ENCODE measurements at regions not wholly inside any gene's neighbourhood (a gene's known extent, or its start where the extent isn't known, plus 50 kb on each side); places are given as distances from the start of the nearest gene placed in this dataset.
"Not testable (repeated sequence)": the region's sequence is repeated elsewhere in the genome, so short reads cannot be mapped to it uniquely, and the experiment has no call there.

DNA sequence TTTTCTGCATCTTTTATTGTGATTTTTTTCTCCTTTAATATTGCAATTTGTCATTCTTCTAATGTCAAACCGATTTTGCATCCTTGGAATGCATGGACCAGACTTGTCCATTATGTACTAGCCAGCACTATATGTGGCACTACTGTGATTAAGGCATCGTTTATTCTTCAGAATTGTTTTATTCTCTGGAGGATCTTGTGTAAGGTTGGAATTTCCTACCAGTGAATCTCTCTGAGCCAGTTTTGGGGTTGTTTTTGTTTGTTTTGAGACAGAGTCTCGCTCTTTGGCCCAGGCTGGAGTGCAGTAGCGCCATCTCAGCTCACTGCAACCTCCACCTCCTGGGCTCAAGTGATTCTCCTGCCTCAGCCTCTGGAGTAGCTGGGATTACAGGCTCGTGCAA is 58.5 kb downstream of the IGLL5 start:
- DNase-seq (ENCODE audit: low read depth) = no peak

DNA sequence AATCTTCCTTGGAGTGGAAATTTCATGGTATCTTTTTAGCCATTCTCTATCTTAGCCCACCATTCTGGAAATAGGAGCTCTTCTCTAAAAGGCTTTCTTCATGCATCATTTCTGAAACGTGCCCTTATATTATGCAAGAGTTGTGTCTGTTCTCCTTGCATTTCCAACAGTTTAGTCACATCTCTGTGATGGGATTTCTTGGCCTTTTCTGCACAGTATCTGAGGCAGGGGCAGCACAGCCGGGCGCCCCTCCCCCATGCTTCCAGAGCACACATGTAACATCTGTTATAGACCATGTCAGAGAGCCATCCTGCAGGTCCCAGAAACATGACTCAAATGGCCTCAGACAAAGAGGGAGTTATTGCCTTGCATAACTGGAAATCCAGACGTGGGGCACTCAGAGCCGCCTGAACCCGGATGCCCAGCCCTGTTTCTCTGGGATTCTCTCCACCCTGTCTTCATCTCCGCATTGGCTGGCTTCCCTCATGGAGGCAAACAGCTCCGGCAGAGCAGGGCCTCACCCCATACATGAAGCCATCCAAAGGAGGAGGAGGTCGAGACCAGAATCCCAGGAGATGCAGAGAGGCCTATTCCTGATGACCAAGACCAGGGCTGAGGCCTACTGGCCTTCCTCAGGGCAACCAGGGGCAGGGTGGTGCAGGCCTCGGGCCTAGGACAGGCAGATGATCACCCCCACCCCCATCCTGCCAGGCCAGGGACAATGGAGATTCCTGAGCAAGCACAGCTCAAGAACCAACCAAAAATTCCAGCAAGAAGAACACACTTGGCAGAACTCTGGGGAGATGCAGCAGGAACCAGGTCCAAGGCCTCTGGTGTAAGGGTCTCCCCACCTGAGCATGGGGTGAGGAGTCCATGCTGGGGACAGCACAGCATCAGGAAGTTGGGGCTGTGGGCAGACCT is 61.3 kb downstream of the IGLL5 start:
- no peak for DNase-seq (ENCODE audit: low read depth)

DNA sequence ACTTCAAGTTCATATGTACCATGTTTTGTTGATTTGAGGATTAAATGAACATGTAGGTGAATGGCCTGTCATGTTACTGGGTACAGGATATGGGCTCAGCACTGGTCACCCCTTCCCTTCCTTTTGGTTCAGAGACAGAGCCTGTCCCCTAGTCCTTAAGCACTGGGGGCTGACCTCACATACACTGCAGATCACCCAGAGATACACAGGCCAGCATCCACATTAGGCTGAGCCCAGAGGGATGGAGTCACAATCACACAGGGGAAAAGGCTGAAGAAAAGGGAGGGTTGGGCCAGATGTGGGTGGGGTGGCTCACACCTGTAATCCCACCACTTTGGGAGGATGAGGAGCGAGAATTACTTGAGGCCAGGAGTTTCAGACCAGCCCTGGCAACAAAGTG is 62.3 kb downstream of the IGLL5 start:
- no peak for DNase-seq (ENCODE audit: low read depth)

DNA sequence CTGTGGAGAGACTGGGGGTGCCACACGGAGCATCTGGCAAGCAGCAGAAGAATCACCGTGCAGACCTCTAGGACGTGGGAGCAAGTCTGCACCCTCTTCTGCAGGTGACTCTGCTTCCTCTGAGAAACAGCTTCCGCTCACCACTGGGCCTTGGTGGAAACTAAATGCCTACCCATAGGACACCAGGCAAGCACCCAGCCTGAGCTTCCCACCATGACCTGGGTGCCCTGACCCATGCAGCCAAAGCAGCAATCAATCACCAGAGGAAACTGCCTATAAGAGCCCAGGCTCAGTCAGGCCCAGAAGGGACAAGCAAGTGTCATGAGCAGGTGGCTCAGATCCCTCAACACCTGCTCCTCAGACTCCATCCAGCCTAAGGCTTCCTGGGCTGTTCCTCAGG is 63.4 kb downstream of the IGLL5 start:
- DNase-seq (ENCODE audit: low read depth) = no peak

DNA sequence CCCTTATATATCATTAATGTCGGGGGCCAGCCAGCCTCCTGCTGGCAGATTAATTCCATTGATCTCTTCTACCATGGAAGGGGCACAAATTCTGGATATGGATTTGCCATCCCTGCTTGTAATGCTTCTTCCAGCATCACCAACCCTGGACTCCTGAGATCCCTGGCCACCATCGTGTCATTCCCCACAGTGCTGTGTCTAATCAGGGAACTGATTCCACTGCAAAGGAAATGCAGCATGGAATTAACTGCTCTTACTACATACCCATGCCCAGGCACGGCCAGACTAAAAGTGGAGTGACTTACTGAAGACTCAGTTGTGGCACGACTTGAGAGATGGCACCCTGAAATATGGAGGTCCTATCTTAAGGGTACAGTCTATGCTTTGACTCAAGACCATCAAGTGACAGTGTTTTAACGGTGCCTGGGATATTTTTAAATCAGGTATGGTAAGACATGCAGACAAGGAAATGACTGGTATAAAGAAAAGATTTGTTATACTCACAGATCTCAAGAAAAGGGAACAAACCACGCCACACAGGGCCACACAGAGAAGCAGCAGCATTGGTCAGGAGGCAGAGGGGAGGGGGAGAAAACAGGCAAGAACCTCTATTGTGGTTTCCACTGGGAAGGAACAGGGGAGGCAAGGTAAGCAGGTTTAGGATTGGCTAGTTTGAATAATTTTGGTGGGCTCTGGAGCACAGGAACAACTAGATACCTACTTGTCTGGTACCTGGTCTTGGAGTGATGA is 65.1 kb downstream of the IGLL5 start:
- DNase-seq (ENCODE audit: low read depth) = no peak

DNA sequence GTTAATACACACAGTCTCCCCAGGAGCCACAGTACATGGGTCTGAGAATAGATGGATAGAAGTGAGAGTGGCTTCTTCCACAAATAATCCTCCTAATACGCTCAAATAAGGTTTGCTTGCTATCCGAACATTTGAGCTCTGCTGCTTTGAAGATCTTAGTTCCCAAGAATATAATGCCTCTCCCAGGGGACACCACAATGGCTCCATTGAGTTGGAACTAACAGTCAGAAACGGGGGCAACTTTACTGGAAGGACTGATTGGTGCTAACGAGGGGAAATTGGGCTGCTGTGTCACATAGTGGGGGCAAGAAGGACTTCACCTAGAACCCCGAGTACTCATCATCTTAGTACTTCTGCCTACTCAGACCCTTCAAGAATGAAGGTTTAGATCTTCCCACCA is 66.2 kb downstream of the IGLL5 start:
- no peak for DNase-seq (ENCODE audit: low read depth)

DNA sequence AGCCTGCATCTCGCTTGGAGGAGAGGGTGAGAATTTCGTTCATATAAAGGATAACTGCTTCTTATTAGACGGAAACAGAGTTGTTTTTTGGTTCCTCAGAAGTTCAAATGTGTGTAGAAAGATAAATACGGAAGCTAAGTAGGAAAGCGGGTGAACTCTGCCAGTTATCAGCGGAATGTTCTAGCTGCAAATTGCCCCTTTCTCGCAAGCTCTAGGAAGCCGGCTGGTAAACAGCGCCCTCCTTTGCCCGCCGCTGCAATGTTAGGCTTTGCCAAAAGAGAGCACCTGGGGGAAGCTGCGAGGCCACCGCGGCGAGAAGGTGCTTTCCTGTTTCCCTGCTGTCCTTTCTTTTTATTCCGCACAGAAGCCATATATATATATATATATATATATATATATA is 67.0 kb downstream of the IGLL5 start:
- no peak for DNase-seq (ENCODE audit: low read depth)

DNA sequence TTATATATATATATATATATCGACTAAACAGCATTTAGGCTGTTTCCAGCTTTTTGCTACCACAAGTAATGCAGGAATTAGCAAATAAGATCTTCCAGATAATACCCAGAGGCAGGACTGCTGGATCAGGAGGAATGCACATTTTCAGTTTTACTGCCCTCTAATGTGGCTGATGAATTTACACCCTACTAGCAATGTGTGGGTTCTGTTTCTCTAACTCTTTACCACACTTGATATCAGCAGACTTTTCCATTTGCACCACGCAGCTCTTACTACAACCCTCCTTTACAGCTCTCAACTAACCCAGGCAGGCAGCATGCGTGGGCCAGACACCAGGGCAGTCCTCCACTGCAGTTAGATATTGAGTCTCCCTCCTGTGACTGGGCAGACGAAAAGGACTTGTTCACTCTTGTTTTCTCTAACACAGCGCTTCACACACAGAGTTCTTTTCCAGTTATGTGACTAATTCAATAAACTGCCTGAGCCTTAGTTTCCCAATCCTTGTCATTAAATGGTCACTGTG is 67.7 kb downstream of the IGLL5 start:
- DNase-seq (ENCODE audit: low read depth) = no peak

DNA sequence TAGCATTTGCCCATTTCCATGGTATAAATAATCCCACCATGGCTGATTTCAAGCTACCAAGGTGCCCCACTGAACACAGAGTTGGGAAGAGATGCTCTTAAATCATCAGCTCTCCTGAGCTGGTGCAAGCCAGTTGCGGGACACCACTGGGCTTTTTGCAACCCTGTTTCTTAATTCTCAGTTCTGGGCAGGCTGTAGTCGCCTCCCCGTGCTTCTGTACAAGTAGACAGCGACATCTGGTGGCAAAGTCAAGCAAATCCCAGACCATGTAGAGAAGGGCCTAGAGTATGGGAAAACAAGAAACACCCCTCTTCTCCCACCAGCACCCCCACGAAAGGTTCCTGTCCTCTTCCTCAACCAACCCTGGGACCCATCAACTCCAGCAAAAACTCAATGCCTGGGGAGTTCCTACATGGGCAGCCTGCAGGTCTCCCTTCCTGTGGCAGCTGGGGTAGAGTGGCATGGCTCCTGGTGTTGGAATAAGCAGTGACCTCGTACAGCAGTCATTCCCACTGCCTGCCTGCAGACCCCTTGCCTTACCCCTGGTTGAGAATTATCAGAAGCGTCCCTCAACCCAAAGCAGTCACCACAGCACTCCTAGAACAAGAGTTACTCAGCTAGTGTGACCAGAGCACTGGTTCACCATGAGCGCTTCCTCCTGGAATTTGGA is 68.4 kb downstream of the IGLL5 start:
- peak; percentile 74 for DNase-seq (ENCODE audit: low read depth)

DNA sequence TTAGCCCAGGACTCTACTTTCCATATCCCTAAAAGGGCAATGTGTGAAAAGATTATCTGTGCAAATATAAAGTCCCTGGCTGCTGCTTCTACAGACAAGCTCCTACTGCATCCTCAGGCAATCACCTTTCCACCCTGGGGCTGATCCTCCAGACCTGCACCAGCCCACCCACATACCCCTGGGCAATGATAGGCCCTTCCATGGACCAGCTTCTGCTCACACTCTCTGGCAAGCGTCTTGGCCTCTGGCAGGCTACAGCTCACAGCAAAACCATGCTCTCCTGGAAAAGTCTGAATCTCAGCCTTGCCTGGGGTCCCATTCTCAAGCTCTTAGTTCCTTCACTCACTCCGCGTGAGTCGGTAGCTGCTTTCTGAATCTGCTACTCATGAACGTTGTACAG is 69.5 kb downstream of the IGLL5 start:
- DNase-seq (ENCODE audit: low read depth) = no peak

DNA sequence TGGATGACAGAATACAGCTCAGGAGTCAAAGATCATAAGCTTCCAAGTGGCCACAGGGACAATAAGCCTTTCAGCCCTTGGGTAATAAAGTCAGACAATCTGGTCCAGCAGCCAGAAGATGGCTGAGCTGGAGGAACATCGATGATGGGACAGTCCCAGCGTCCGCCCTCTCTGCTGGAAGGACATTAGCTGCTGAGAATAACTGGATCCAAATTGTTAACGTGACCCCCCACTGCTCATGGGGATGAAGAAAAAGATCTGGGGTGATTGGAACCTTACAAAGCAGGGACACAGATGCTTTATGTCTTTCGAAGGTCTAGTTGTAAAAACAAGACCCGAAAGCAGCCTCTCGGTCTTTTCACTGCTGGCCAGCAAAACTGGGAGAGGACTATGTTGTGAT is 71.0 kb downstream of the IGLL5 start:
- no peak for DNase-seq (ENCODE audit: low read depth)

DNA sequence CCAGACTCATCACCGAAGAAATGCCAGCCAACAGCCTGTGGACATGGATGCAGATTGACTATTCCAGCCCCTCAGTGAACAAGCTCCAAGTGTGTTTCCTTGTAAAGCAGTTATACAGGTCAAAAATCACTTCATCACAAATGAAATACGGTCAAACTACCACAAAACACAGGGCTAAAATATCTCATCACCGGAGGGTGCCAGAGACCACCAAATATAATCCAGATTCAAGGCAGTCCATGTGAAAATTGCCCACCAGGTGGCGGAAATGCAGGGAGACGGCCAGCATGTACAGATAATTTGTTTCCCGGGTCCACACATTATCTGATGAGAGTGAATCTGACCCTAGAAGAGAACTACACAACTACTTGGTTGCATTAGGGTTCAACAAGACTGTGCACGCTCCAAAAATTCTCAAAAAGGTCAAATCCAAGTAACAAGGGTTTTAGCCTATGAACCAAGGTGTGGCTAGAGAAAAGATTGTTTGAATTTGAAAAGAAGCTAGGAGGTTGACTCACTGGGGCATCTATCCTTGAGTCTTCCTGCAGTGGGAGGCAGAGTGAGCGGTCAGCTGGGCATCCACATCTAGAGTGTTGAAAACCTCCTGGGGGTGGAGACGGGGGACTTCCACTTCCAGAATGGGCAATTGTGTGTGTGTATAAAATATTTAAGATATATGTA is 71.7 kb downstream of the IGLL5 start:
- peak; percentile 86 for DNase-seq (ENCODE audit: low read depth)

DNA sequence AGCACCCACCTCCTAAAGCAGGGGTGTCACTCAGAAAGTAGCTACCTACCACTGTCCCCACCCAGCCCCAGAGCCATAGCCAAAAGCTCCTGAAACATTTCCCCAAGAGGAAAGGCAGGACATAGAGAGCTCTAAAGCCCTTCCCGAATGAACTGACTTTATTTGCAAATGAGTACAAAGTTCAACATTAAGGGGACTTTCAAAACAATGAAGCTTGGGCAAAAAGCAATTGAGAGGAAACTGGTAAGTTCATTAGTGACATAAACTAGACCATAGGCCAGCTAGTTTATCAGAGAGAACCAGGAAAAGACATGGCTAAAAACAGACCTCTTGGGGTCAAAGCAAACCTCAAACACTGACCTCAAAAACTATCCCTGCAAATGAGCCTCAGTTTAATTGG is 72.7 kb downstream of the IGLL5 start:
- DNase-seq (ENCODE audit: low read depth) = no peak

DNA sequence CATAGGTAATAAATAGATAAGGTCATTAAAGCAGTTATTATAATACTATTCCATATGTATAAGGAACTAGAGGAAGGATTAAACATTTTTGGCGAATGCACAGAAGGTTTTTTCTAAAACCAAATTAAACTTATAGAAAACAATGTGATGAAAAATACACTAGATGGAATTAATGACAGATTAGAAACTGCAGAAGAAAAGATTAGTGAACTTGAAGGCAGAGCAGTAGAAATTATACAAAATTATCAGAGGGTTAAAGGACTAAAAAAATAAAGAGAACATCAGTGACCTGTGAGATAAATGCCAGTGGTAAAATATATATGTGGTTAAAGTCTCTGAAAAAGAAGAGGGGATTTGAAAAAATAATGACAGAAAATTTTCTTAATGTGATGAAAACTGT is 74.0 kb downstream of the IGLL5 start:
- no peak for DNase-seq (ENCODE audit: low read depth)

DNA sequence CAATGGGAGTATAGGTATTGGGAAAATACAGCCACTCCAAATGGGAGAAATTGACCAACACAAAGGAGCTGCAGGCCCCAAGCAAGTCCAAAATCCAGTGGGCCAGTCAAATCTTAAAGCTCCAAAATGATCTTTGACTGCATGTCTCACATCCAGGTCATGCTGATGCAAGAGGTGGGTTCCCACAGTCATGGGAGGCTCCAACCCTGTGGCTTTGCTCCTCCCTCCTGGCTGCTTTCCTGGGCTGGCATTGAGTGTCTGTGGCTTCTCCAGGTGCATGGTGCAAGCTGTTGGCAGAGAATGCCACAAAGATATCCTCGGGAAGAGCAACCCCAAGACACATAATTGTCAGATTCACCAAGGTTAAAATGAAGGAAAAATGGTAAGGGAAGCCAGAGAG is 80.8 kb downstream of the IGLL5 start:
- no peak for DNase-seq (ENCODE audit: low read depth)

DNA sequence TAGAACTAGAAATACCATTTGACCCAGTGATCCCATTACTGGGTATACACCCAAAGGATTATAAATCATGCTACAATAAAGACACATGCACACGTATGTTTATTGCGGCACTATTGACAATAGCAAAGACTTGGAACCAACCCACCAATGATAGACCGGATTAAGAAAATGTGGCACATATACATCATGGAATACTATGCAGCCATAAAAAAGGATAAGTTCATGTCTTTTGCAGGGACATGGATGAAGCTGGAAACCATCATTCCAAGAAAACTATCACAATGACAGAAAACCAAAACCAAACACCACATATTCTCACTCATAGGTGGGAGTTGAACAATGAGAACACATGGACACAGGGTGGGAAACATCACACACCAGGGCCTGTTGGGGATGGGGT is 85.0 kb downstream of the IGLL5 start:
- not testable (repeated sequence) for DNase-seq (ENCODE audit: low read depth)

DNA sequence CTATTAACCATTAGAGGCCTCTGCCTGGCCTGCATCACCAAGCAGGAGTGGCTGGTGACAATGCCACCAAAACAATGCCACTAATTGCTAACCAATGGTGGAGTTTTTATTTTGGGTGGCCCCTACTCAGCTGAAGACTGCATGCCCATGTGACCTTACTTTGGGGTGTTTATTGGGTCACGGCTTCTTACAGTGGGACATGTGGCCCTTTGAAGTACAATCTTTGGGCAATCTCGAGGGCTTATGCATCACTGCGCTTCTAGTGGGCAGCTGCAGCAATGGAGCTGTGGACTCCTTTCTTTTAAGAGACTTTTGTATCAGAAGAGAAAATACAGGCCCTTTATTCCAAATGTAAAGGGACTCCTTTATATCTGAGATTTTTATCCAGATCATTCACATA is 85.7 kb downstream of the IGLL5 start:
- no peak for DNase-seq (ENCODE audit: low read depth)

DNA sequence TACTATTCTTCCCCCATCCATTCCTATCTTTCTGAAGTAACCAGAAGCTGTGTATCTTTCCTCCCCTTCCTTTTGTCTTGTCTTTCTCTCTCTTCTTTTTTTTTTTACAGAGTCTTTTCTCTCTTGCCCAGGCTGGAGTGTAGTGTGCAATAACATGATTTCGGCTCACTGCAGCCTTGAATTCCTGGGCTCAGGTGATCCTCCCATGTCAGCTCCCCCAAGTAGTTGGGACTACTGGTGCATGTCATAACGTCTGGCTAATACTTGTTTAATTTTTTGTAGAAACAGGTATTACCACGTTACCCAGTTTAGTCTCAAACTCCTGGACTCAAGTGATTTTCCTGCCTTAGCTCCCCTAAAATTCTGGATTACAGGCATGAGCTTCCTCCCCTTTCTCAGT is 86.5 kb downstream of the IGLL5 start:
- DNase-seq (ENCODE audit: low read depth) = no peak

DNA sequence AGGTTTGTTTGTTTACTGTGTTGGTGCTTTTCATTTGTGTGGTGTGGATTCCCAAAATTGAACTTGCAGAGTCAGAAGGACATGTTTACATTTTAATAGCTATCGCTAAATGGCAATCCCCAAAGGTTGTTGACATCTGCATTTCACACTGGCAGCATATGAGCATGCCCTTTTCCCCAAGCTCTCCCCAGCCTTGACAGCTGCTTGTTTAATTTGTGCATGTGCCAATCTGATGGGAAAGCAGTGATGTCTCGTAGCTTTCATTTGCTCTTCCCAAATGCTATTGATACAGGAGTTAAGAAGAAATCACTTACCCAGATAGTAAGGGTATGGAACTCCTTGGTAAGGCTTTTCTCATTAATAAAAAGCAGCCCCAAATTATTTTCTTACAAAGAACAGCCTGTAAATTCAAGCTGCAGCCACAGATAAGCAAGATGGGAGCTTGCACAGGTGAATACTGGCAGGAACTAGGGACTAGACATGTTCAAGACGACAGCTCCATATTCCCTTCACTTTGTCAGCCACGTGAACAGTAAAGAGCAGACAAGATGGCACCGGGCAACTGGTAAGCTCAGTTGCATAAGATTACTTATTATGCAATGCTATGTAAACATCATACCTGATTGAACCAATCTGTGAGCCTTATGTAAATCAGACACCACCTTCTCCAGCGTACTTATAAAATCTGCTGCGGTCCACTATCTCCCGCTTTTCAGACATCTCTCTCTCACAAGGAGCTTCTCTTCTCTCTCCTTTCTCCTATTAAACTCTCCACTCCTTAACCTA is 87.4 kb downstream of the IGLL5 start:
- no peak for DNase-seq (ENCODE audit: low read depth)
